ENCODE measurements at regions not wholly inside any gene's neighbourhood (a gene's known extent, or its start where the extent isn't known, plus 50 kb on each side); places are given as distances from the start of the nearest gene placed in this dataset.

- TF ChIP-seq CTCF (IDR thresholded peaks at IDR 0.05) (no peak), EZH2 (IDR thresholded peaks at IDR 0.05; ENCODE audit: borderline replicate concordance, insufficient read depth, low read depth, low read length, poor library complexity, severe bottlenecking) (no peak)
Measured at GRCh38 chr13:77988355-77988754, 69.7 kb upstream of the EDNRB start.

All from B cell (primary cell).